NCI-H2081 (cell line): ENCODE measurements at regions not wholly inside any gene's neighbourhood (a gene's known extent, or its start where the extent isn't known, plus 50 kb on each side); places are given as distances from the start of the nearest gene placed in this dataset.

ENCODE experiments used
- DNase-seq, 2 experiments: peaks; one replicate each; lab custom pipeline; 2025; lab: John Stamatoyannopoulos, UW

GRCh38 chr7:106482091-106482490 lies 178.9 kb downstream of the CCDC71L start:
- DNase-seq = no peak

GRCh38 chr7:106480616-106481031 lies 180.3 kb downstream of the CCDC71L start:
- no peak for DNase-seq

GRCh38 chr7:106480161-106480579 lies 180.8 kb downstream of the CCDC71L start:
- no peak for DNase-seq

GRCh38 chr7:106476751-106477150 lies 184.2 kb downstream of the CCDC71L start:
- no peak for DNase-seq

GRCh38 chr7:106472741-106473140 lies 188.0 kb upstream of the NAMPT start:
- no peak for DNase-seq

GRCh38 chr7:106471686-106472440 lies 187.1 kb upstream of the NAMPT start:
- DNase-seq = no peak

- no peak for DNase-seq
These were observed 186.2 kb upstream of the NAMPT start for GRCh38 chr7:106471021-106471420.

GRCh38 chr7:106466867-106467266 lies 182.1 kb upstream of the NAMPT start:
- DNase-seq = no peak

GRCh38 chr7:106465704-106466468 lies 181.1 kb upstream of the NAMPT start:
- no peak for DNase-seq

GRCh38 chr7:106464651-106465050 lies 179.9 kb upstream of the NAMPT start:
- DNase-seq = no peak

GRCh38 chr7:106463851-106464611 lies 179.2 kb upstream of the NAMPT start:
- DNase-seq = no peak

GRCh38 chr7:106462914-106463482 lies 178.2 kb upstream of the NAMPT start:
- DNase-seq = no peak

GRCh38 chr7:106462365-106462859 lies 177.6 kb upstream of the NAMPT start:
- peak; percentile 14 to 20 for DNase-seq

GRCh38 chr7:106460792-106461254 lies 176.0 kb upstream of the NAMPT start:
- no peak for DNase-seq

- no peak for DNase-seq
These were observed 174.8 kb upstream of the NAMPT start for GRCh38 chr7:106459397-106460072.

- no peak for DNase-seq
These were observed 172.9 kb upstream of the NAMPT start for GRCh38 chr7:106457678-106458077.

GRCh38 chr7:106456329-106456728 lies 171.5 kb upstream of the NAMPT start:
- no peak for DNase-seq

- no peak for DNase-seq
These were observed 167.5 kb upstream of the NAMPT start for GRCh38 chr7:106452031-106452851.

GRCh38 chr7:106451171-106451570 lies 166.4 kb upstream of the NAMPT start:
- DNase-seq = no peak

- DNase-seq = no peak
These were observed 165.9 kb upstream of the NAMPT start for GRCh38 chr7:106450716-106451115.
